K562 (cell line): ENCODE measurements at regions not wholly inside any gene's neighbourhood (a gene's known extent, or its start where the extent isn't known, plus 50 kb on each side); places are given as distances from the start of the nearest gene placed in this dataset.

ENCODE experiments used
- ATAC-seq: fragments of 200-7000 bp; cut with Tn5 transposase; 3 replicates; pipeline ENCODE4 v1.9.1; 2020; ENCODE audit warnings: moderate library complexity
- BruUV-seq: library from RNA; stranded (reverse); fragments of 400-500 nt; replicated peaks from 2 replicates; lab custom pipeline; 2021; lab: Mats Ljungman, UMichigan
- CTCF ChIA-PET: fragments of 300-600 bp; formaldehyde crosslinking; extraction: SDS; loops from one replicate; lab custom pipeline; 2021; ENCODE audit warnings: low intra/inter-chr PET ratio; lab: Yijun Ruan, JAX
- POLR2A ChIA-PET: fragments of 300-600, 350-650 bp; sonication (Branson Sonifier 250); formaldehyde crosslinking; extraction: SDS; loops from one replicate; lab custom pipeline; 2021; ENCODE audit warnings: antibody characterized with exemption, inconsistent platforms; lab: Yijun Ruan, JAX
- DNase-seq, 4 experiments: peaks; one replicate each; pipeline versions ENCODE4 v3.0.0 to v3.0.0-alpha.2; 2011 to 2018; ENCODE audit warnings: low spot score in 3 of 4, mixed read lengths in 3 of 4; ENCODE audit errors: extremely low read depth in 1 of 4
- FAIRE-seq: peaks from 2 replicates; lab custom pipeline; 2011; peaks lifted over from hg19 to GRCh38; lab: Jason Lieb, UNC
- H2AFZ ChIP-seq: 2 replicates; pipeline ENCODE4 v1.6.0; 2011; ENCODE audit warnings: low read depth, low read length, control low read depth, inconsistent platforms
- H3K27ac ChIP-seq: fragments of 200-600 bp; 3 replicates; pipeline ENCODE4 v1.8.0; 2011; ENCODE audit warnings: low read depth, mild to moderate bottlenecking, control low read depth, inconsistent platforms, low read length, moderate library complexity, mixed read lengths; ENCODE audit errors: extremely low read depth
- H3K27me3 ChIP-seq, 2 experiments: fragments of 300-600 bp in 1 of 2; 2 replicates in 1 of 2; 3 replicates in 1 of 2; pipeline versions ENCODE4 v1.6.0 to v1.8.0; 2011; ENCODE audit warnings: inconsistent platforms in 2 of 2, low read length in 2 of 2, mild to moderate bottlenecking in 1 of 2, mixed read lengths in 1 of 2, moderate library complexity in 1 of 2; ENCODE audit not compliant: control insufficient read depth in 2 of 2, insufficient read depth in 2 of 2
- H3K36me3 ChIP-seq: fragments of 300-600 bp; 3 replicates; pipeline ENCODE4 v1.8.0; 2011; ENCODE audit warnings: mild to moderate bottlenecking, low read length, inconsistent platforms; ENCODE audit not compliant: control insufficient read depth, insufficient read depth
- H3K4me1 ChIP-seq, 2 experiments: fragments of 200-600 bp in 1 of 2; replicated peaks in 1 of 2; 2 replicates in 1 of 2; 3 replicates in 1 of 2; pipeline versions ENCODE4 v1.5.1 to v1.8.0; 2011; ENCODE audit warnings: inconsistent platforms in 2 of 2, low read length in 2 of 2, mild to moderate bottlenecking in 1 of 2, mixed read lengths in 1 of 2, moderate library complexity in 1 of 2; ENCODE audit not compliant: control insufficient read depth in 2 of 2, insufficient read depth in 2 of 2
- H3K4me2 ChIP-seq: 2 replicates; pipeline ENCODE4 v1.6.1; 2011; ENCODE audit warnings: low read length, control low read depth, inconsistent platforms, mixed read lengths; ENCODE audit not compliant: insufficient read depth
- H3K4me3 ChIP-seq: fragments of 200-600 bp; sonication (generic), shearing (Covaris generic); 2 replicates; pipeline ENCODE4 v1.5.1; 2016; ENCODE audit warnings: control low read depth, inconsistent platforms
- H3K79me2 ChIP-seq: fragments of 200-600 bp; 3 replicates; pipeline ENCODE4 v1.8.0; 2011; ENCODE audit warnings: low read length, inconsistent platforms; ENCODE audit not compliant: control insufficient read depth, insufficient read depth
- H3K9ac ChIP-seq, 2 experiments: 2 replicates each; pipeline versions ENCODE4 v1.6.0 to v1.6.1; 2011; ENCODE audit warnings: low read depth in 2 of 2, low read length in 2 of 2, control low read depth in 1 of 2, inconsistent platforms in 1 of 2, mild to moderate bottlenecking in 1 of 2, mixed read lengths in 1 of 2; ENCODE audit not compliant: insufficient read depth in 1 of 2
- H3K9me1 ChIP-seq: one replicate; pipeline ENCODE4 v1.6.0; 2011; ENCODE audit warnings: inconsistent platforms, mild to moderate bottlenecking, low read length, moderate library complexity; ENCODE audit not compliant: control insufficient read depth, insufficient read depth
- H3K9me3 ChIP-seq: replicated peaks from 2 replicates; pipeline ENCODE4 v1.5.1; 2011; ENCODE audit warnings: low read depth, low read length, inconsistent platforms; ENCODE audit not compliant: control insufficient read depth, insufficient read depth
- H4K20me1 ChIP-seq: replicated peaks from 2 replicates; pipeline ENCODE4 v1.6.1; 2011; ENCODE audit warnings: low read length, inconsistent platforms, mixed read lengths; ENCODE audit not compliant: control insufficient read depth, insufficient read depth
- NEUROD1 ChIP-seq: fragments of 150-350 bp; IDR thresholded peaks from 2 replicates; pipeline ENCODE4 v1.6.1; 2014; ENCODE audit warnings: borderline replicate concordance, low read length, low read depth; ENCODE audit not compliant: partially characterized antibody
- PHF20 ChIP-seq: fragments of 450-650 bp; IDR thresholded peaks from 2 replicates; pipeline ENCODE4 v1.6.1; 2018; ENCODE audit not compliant: partially characterized antibody
- PHF21A ChIP-seq: fragments of 450-650 bp; IDR thresholded peaks from 2 replicates; pipeline ENCODE4 v1.6.1; 2017; ENCODE audit warnings: low read depth, borderline replicate concordance
- RHOXF2B ChIP-seq: fragments of 250-450 bp; sonication (Bioruptor Pico); conservative IDR thresholded peaks from 2 replicates; pipeline ENCODE4 v1.5.1; 2021
- YY1 ChIP-seq, 3 experiments: IDR thresholded peaks; 2 replicates each; pipeline ENCODE4 v1.6.1; 2011; ENCODE audit warnings: low read length in 2 of 3, mild to moderate bottlenecking in 2 of 3, moderate library complexity in 2 of 3, borderline replicate concordance in 1 of 3, control low read depth in 1 of 3, low read depth in 1 of 3; ENCODE audit not compliant: insufficient read depth in 3 of 3, insufficient replicate concordance in 2 of 3, control insufficient read depth in 1 of 3, insufficient read length in 1 of 3; ENCODE audit errors: extremely low read depth in 1 of 3
- WGBS: fragments of 100-300 bp; shearing (Covaris generic); methylation state at CpG from one replicate; pipeline ENCODE4 v1.1.6; 2016; ENCODE audit warnings: low coverage, mixed read lengths; ENCODE audit not compliant: insufficient coverage; ENCODE audit errors: missing lambda C conversion rate; 5-methylcytosine and 5-hydroxymethylcytosine counted together
- in situ Hi-C: fragments of 300-500 bp; cut with MboI; formaldehyde crosslinking; loops from 4 replicates; pipeline ENCODE4 v1.15.0; 2018; ENCODE audit warnings: inconsistent platforms, mixed read lengths
- intact Hi-C: fragments of 100-400 bp; cut with micrococcal nuclease; formaldehyde crosslinking; loops from 2 replicates; pipeline ENCODE4 v1.14.2; 2022
- TF ChIP-seq, protein P1 (sequence below): fragments of 150-350 bp; IDR thresholded peaks from 2 replicates; pipeline ENCODE4 v1.6.1; 2014; ENCODE audit warnings: low read depth, mild to moderate bottlenecking, low read length, borderline replicate concordance
- TF ChIP-seq, protein P2 (sequence below): fragments of 250-450 bp; sonication (Bioruptor Pico); IDR thresholded peaks from 2 replicates; pipeline ENCODE4 v1.6.1; 2021; ENCODE audit warnings: mild to moderate bottlenecking
- TF ChIP-seq, protein P3 (sequence below): sonication (generic); formaldehyde crosslinking; IDR thresholded peaks from 2 replicates; pipeline ENCODE4 v1.8.1; 2023; ENCODE audit warnings: missing genetic modification reagents, mild to moderate bottlenecking, borderline replicate concordance
- TF ChIP-seq, protein P4 (sequence below): fragments of 450-650 bp; formaldehyde crosslinking; IDR thresholded peaks from 2 replicates; pipeline ENCODE4 v1.4.0; 2022; ENCODE audit warnings: mild to moderate bottlenecking, moderate library complexity

DNA sequence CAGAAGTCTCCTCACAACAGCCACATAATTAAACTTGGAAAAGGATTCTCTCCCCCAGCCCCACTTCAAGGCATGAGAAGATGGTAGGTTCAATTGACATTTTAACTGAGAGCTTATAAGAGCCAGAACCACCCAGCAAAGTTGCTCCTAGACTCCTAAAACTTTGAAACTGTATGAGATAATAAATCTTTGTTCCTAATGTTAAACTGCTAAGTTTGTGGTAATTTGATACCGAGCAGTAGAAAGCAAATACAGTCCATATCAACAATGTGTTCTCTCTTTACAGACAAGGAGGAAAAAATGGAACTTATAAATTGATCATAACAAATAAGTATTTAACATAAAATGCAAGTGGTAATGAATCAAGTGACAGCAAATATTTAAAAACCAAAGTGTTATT is 831.8 kb downstream of the MAFB start:
- Histone ChIP-seq H3K4me2 (no peak overlapping the region), H3K27ac (no peak overlapping the region), H3K79me2 (no peaks in the 10 kb centered on the region), H3K9ac (no peak overlapping the region), H3K4me1 (no peaks in the 10 kb centered on the region), H4K20me1 (no peaks in the 10 kb centered on the region), H3K9me1 (no peaks in the 10 kb centered on the region), H3K36me3 (no peaks in the 10 kb centered on the region), H2AFZ (no peak overlapping the region), H3K9me3 (no peaks in the 10 kb centered on the region), H3K4me3 (no peak overlapping the region), H3K27me3 (no peaks in the 10 kb centered on the region)
- no TSS peak for BruUV-seq
- 0% methylated on average over 1 of the region's 1 CpG for WGBS
- intact Hi-C loops, result no loop called here
- DNase-seq, result no peak
- no peak for FAIRE-seq
- CTCF ChIA-PET, result no interaction called here
- TF ChIP-seq RHOXF2B (CRISPR knock-in tag), result no peak
- TF ChIP-seq YY1 (IDR thresholded peaks at IDR 0.05; ENCODE audit: borderline replicate concordance in 1 of 3, control insufficient read depth in 1 of 3, extremely low read depth in 1 of 3, insufficient read depth in 3 of 3, insufficient read length in 1 of 3, insufficient replicate concordance in 2 of 3, low read depth in 1 of 3, low read length in 2 of 3), result no peak
- TF ChIP-seq, protein P1, sequence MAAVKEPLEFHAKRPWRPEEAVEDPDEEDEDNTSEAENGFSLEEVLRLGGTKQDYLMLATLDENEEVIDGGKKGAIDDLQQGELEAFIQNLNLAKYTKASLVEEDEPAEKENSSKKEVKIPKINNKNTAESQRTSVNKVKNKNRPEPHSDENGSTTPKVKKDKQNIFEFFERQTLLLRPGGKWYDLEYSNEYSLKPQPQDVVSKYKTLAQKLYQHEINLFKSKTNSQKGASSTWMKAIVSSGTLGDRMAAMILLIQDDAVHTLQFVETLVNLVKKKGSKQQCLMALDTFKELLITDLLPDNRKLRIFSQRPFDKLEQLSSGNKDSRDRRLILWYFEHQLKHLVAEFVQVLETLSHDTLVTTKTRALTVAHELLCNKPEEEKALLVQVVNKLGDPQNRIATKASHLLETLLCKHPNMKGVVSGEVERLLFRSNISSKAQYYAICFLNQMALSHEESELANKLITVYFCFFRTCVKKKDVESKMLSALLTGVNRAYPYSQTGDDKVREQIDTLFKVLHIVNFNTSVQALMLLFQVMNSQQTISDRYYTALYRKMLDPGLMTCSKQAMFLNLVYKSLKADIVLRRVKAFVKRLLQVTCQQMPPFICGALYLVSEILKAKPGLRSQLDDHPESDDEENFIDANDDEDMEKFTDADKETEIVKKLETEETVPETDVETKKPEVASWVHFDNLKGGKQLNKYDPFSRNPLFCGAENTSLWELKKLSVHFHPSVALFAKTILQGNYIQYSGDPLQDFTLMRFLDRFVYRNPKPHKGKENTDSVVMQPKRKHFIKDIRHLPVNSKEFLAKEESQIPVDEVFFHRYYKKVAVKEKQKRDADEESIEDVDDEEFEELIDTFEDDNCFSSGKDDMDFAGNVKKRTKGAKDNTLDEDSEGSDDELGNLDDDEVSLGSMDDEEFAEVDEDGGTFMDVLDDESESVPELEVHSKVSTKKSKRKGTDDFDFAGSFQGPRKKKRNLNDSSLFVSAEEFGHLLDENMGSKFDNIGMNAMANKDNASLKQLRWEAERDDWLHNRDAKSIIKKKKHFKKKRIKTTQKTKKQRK, result no peak
- TF ChIP-seq PHF21A, result no peak
- TF ChIP-seq, protein P2, sequence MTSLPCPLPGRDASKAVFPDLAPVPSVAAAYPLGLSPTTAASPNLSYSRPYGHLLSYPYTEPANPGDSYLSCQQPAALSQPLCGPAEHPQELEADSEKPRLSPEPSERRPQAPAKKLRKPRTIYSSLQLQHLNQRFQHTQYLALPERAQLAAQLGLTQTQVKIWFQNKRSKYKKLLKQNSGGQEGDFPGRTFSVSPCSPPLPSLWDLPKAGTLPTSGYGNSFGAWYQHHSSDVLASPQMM, result no peak
- TF ChIP-seq, protein P3, sequence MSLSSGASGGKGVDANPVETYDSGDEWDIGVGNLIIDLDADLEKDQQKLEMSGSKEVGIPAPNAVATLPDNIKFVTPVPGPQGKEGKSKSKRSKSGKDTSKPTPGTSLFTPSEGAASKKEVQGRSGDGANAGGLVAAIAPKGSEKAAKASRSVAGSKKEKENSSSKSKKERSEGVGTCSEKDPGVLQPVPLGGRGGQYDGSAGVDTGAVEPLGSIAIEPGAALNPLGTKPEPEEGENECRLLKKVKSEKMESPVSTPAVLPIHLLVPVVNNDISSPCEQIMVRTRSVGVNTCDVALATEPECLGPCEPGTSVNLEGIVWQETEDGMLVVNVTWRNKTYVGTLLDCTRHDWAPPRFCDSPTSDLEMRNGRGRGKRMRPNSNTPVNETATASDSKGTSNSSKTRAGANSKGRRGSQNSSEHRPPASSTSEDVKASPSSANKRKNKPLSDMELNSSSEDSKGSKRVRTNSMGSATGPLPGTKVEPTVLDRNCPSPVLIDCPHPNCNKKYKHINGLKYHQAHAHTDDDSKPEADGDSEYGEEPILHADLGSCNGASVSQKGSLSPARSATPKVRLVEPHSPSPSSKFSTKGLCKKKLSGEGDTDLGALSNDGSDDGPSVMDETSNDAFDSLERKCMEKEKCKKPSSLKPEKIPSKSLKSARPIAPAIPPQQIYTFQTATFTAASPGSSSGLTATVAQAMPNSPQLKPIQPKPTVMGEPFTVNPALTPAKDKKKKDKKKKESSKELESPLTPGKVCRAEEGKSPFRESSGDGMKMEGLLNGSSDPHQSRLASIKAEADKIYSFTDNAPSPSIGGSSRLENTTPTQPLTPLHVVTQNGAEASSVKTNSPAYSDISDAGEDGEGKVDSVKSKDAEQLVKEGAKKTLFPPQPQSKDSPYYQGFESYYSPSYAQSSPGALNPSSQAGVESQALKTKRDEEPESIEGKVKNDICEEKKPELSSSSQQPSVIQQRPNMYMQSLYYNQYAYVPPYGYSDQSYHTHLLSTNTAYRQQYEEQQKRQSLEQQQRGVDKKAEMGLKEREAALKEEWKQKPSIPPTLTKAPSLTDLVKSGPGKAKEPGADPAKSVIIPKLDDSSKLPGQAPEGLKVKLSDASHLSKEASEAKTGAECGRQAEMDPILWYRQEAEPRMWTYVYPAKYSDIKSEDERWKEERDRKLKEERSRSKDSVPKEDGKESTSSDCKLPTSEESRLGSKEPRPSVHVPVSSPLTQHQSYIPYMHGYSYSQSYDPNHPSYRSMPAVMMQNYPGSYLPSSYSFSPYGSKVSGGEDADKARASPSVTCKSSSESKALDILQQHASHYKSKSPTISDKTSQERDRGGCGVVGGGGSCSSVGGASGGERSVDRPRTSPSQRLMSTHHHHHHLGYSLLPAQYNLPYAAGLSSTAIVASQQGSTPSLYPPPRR (CRISPR knock-in tag), result no peak
- TF ChIP-seq, protein P4, sequence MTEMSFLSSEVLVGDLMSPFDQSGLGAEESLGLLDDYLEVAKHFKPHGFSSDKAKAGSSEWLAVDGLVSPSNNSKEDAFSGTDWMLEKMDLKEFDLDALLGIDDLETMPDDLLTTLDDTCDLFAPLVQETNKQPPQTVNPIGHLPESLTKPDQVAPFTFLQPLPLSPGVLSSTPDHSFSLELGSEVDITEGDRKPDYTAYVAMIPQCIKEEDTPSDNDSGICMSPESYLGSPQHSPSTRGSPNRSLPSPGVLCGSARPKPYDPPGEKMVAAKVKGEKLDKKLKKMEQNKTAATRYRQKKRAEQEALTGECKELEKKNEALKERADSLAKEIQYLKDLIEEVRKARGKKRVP (CRISPR knock-in tag), result no peak
- TF ChIP-seq NEUROD1, result no peak
- TF ChIP-seq PHF20, result no peak
- ATAC-seq, result no peak
- in situ Hi-C loops, result no loop called here
- POLR2A ChIA-PET, result no interaction called here
